ENCODE measurements at regions not wholly inside any gene's neighbourhood (a gene's known extent, or its start where the extent isn't known, plus 50 kb on each side); places are given as distances from the start of the nearest gene placed in this dataset.

GRCh38 chr2:10985901-10986535, 74.3 kb downstream of the KCNF1 start (continued):
- no peak for TF ChIP-seq CBX5 (IDR thresholded peaks at IDR 0.05; ENCODE audit: low read depth, low read length)
- TF ChIP-seq E2F6 (IDR thresholded peaks at IDR 0.05): no peak

All from H1 (cell line).